Natural killer cell treated with Interleukin-12 subunit alpha and Interleukin-12 subunit beta and Interleukin-15 and Interleukin-18, amount 100 ng/mL, for 72 hours (primary cell): ENCODE measurements at regions not wholly inside any gene's neighbourhood (a gene's known extent, or its start where the extent isn't known, plus 50 kb on each side); places are given as distances from the start of the nearest gene placed in this dataset.
"Not testable (repeated sequence)": the region's sequence is repeated elsewhere in the genome, so short reads cannot be mapped to it uniquely, and the experiment has no call there.

Experiments
- ATAC-seq, 2 donors: fragments of 150-1000 bp; cut with Tn5 transposase in 1 of 2; sonication (Bioruptor Pico), chemical (Tn5 transposase) in 1 of 2; 2 replicates each; pipeline ENCODE4 v1.10.0; 2021
- DNase-seq: peaks from one replicate; pipeline ENCODE4 v3.0.0; 2022; ENCODE audit warnings: low spot score
- H3K27ac Mint-ChIP-seq, 2 donors: 1 replicate in 1 of 2; 2 replicates in 1 of 2; pipeline ENCODE4 v1.8.0; 2022; ENCODE audit warnings: mixed read lengths in 2 of 2, mild to moderate bottlenecking in 1 of 2, moderate library complexity in 1 of 2
- H3K27me3 Mint-ChIP-seq, 2 donors: 1 replicate in 1 of 2; 2 replicates in 1 of 2; pipeline ENCODE4 v1.8.0; 2022; ENCODE audit warnings: mixed read lengths in 2 of 2
- H3K36me3 Mint-ChIP-seq: one replicate; pipeline ENCODE4 v1.8.0; 2022; ENCODE audit warnings: mixed read lengths
- H3K4me1 Mint-ChIP-seq, 2 donors: 1 replicate in 1 of 2; 2 replicates in 1 of 2; pipeline ENCODE4 v1.8.0; 2022; ENCODE audit warnings: low read depth in 2 of 2, mixed read lengths in 2 of 2, mild to moderate bottlenecking in 1 of 2
- H3K4me3 Mint-ChIP-seq: one replicate; pipeline ENCODE4 v1.8.0; 2022; ENCODE audit warnings: mixed read lengths
- H3K9me3 Mint-ChIP-seq: 2 replicates; pipeline ENCODE4 v1.8.0; 2022; ENCODE audit warnings: mixed read lengths

GRCh38 chr6:16049168-16049567, 79.7 kb upstream of the MYLIP start:
- Mint-ChIP-seq H3K4me1 (no peaks in the 10 kb centered on the region), H3K27me3 (peaks cover 0 to 6% of the 10 kb centered on the region in 2 donors), H3K9me3 (no peaks in the 10 kb centered on the region), H3K27ac (no peak overlapping the region), H3K4me3 (no peak overlapping the region), H3K36me3 (no peaks in the 10 kb centered on the region)
- ATAC-seq, result no peak
- no peak for DNase-seq

- no peak overlapping the region for H3K4me3 Mint-ChIP-seq
- H3K36me3 Mint-ChIP-seq, result no peaks in the 10 kb centered on the region
- no peaks in the 10 kb centered on the region for H3K4me1 Mint-ChIP-seq
- ATAC-seq, result no peak
- DNase-seq, result no peak
- H3K9me3 Mint-ChIP-seq, result no peaks in the 10 kb centered on the region
- peaks cover 0 to 6% of the 10 kb centered on the region in 2 donors for H3K27me3 Mint-ChIP-seq
- no peak overlapping the region for H3K27ac Mint-ChIP-seq
These were observed 80.7 kb upstream of the MYLIP start for GRCh38 chr6:16048221-16048620.

- Mint-ChIP-seq H3K36me3 (no peaks in the 10 kb centered on the region), H3K27ac (no peak overlapping the region), H3K9me3 (no peaks in the 10 kb centered on the region), H3K4me1 (no peaks in the 10 kb centered on the region), H3K27me3 (peaks cover 0 to 6% of the 10 kb centered on the region in 2 donors), H3K4me3 (no peak overlapping the region)
- no peak for ATAC-seq
- DNase-seq, result no peak
These were observed 81.4 kb upstream of the MYLIP start for GRCh38 chr6:16047435-16047990.

GRCh38 chr6:16045238-16045637, 83.6 kb upstream of the MYLIP start:
- Mint-ChIP-seq H3K27me3 (no peaks in the 10 kb centered on the region), H3K4me1 (no peaks in the 10 kb centered on the region)
- ATAC-seq, result no peak

GRCh38 chr6:16044211-16044643, 84.7 kb upstream of the MYLIP start:
- H3K4me1 Mint-ChIP-seq, result no peaks in the 10 kb centered on the region
- H3K9me3 Mint-ChIP-seq, result no peaks in the 10 kb centered on the region
- ATAC-seq, result no peak

More at GRCh38 chr6:16045238-16045637, 83.6 kb upstream of the MYLIP start:
- Mint-ChIP-seq H3K36me3 (no peaks in the 10 kb centered on the region), H3K9me3 (no peaks in the 10 kb centered on the region), H3K4me3 (no peak overlapping the region), H3K27ac (no peak overlapping the region)
- DNase-seq, result no peak

GRCh38 chr6:16043171-16044135, 85.4 kb upstream of the MYLIP start:
- Mint-ChIP-seq H3K4me1 (no peaks in the 10 kb centered on the region), H3K36me3 (no peaks in the 10 kb centered on the region), H3K27ac (no peak overlapping the region), H3K9me3 (no peaks in the 10 kb centered on the region), H3K4me3 (no peak overlapping the region), H3K27me3 (peaks cover 0 to 3% of the 10 kb centered on the region in 2 donors)
- DNase-seq, result no peak
- ATAC-seq, result no peak

More at GRCh38 chr6:16044211-16044643, 84.7 kb upstream of the MYLIP start:
- Mint-ChIP-seq H3K27me3 (peaks cover 0 to 3% of the 10 kb centered on the region in 2 donors), H3K36me3 (no peaks in the 10 kb centered on the region), H3K4me3 (no peak overlapping the region), H3K27ac (no peak overlapping the region)
- DNase-seq, result no peak

- Mint-ChIP-seq H3K4me1 (no peaks in the 10 kb centered on the region), H3K36me3 (no peaks in the 10 kb centered on the region), H3K27me3 (peaks cover 0 to 3% of the 10 kb centered on the region in 2 donors), H3K9me3 (no peaks in the 10 kb centered on the region), H3K27ac (no peak overlapping the region), H3K4me3 (no peak overlapping the region)
- DNase-seq, result no peak
- ATAC-seq, result no peak
These were observed 86.1 kb upstream of the MYLIP start for GRCh38 chr6:16042751-16043150.

GRCh38 chr6:16041327-16041726, 87.6 kb upstream of the MYLIP start:
- H3K27ac Mint-ChIP-seq, result no peak overlapping the region
- H3K4me3 Mint-ChIP-seq, result no peak overlapping the region
- ATAC-seq, result no peak
- H3K9me3 Mint-ChIP-seq, result no peaks in the 10 kb centered on the region
- no peaks in the 10 kb centered on the region for H3K4me1 Mint-ChIP-seq
- DNase-seq, result no peak
- no peaks in the 10 kb centered on the region for H3K36me3 Mint-ChIP-seq
- peaks cover 0 to 3% of the 10 kb centered on the region in 2 donors for H3K27me3 Mint-ChIP-seq

- Mint-ChIP-seq H3K4me3 (no peak overlapping the region), H3K4me1 (no peaks in the 10 kb centered on the region), H3K27me3 (peaks cover 1 to 5% of the 10 kb centered on the region in 2 donors), H3K36me3 (no peaks in the 10 kb centered on the region), H3K9me3 (no peaks in the 10 kb centered on the region), H3K27ac (no peak overlapping the region)
- ATAC-seq (no peak), DNase-seq (no peak)
These were observed 88.3 kb upstream of the MYLIP start for GRCh38 chr6:16040628-16040974.

- not testable (repeated sequence) for H3K9me3 Mint-ChIP-seq, H3K27ac Mint-ChIP-seq, ATAC-seq, H3K4me1 Mint-ChIP-seq, H3K27me3 Mint-ChIP-seq, H3K36me3 Mint-ChIP-seq, H3K4me3 Mint-ChIP-seq, DNase-seq
These were observed 88.8 kb upstream of the MYLIP start for GRCh38 chr6:16039892-16040627.

- Mint-ChIP-seq H3K36me3 (no peaks in the 10 kb centered on the region), H3K9me3 (no peaks in the 10 kb centered on the region), H3K27me3 (peaks cover 8 to 11% of the 10 kb centered on the region in 2 donors), H3K4me1 (no peaks in the 10 kb centered on the region), H3K27ac (no peak overlapping the region), H3K4me3 (no peak overlapping the region)
- DNase-seq (no peak), ATAC-seq (no peak)
These were observed 89.9 kb upstream of the MYLIP start for GRCh38 chr6:16038938-16039337.

- no peak for ATAC-seq
- Mint-ChIP-seq H3K27me3 (peaks cover 8 to 15% of the 10 kb centered on the region in 2 donors), H3K36me3 (no peaks in the 10 kb centered on the region), H3K27ac (peak overlapping the region in 1 of 2 donors; percentile 6), H3K9me3 (no peaks in the 10 kb centered on the region), H3K4me1 (no peaks in the 10 kb centered on the region), H3K4me3 (no peak overlapping the region)
- DNase-seq, result no peak
These were observed 93.3 kb upstream of the MYLIP start for GRCh38 chr6:16035488-16036080.

- ATAC-seq (no peak), DNase-seq (no peak)
- Mint-ChIP-seq H3K27me3 (peaks cover 8 to 15% of the 10 kb centered on the region in 2 donors), H3K36me3 (no peaks in the 10 kb centered on the region), H3K4me3 (no peak overlapping the region), H3K27ac (no peak overlapping the region), H3K9me3 (no peaks in the 10 kb centered on the region), H3K4me1 (peaks cover 0 to 3% of the 10 kb centered on the region in 2 donors)
These were observed 95.7 kb upstream of the MYLIP start for GRCh38 chr6:16033214-16033613.
